HFF-Myc (cell line): ENCODE measurements at regions not wholly inside any gene's neighbourhood (a gene's known extent, or its start where the extent isn't known, plus 50 kb on each side); places are given as distances from the start of the nearest gene placed in this dataset.

Experiments
- DNase-seq: peaks from one replicate; pipeline ENCODE4 v3.0.0-alpha.2; 2011; ENCODE audit warnings: low read depth; ENCODE audit errors: extremely low read depth
- H3K4me3 ChIP-seq: replicated peaks from 2 replicates; pipeline ENCODE4 v1.5.1; 2011; ENCODE audit warnings: low read depth, mild to moderate bottlenecking, control low read depth, low read length
- TF ChIP-seq, protein P1 (sequence below): IDR thresholded peaks from 2 replicates; pipeline ENCODE4 v1.5.1; 2012; ENCODE audit warnings: mild to moderate bottlenecking, low read depth, low read length, control low read depth; ENCODE audit errors: missing control alignments

DNA sequence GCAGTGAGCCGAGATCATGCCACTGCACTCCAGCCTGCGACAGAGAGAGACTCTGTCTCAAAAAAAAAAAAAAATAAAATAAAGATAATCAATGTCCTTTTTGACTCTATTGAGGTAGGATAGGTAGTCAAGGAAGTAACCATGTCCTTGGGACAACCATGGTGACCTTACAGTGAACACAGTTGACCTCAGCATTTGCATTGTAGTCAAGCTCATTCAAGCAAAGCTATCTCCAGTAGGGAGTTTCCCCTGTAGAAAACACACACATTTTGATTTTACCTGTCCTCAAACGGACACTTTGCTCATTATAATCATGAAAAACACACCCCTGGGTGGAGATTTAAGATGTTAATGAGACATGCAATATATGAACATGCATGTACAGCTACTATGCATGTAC, 171.7 kb downstream of the KIF20B start:
- no peak for DNase-seq

DNA sequence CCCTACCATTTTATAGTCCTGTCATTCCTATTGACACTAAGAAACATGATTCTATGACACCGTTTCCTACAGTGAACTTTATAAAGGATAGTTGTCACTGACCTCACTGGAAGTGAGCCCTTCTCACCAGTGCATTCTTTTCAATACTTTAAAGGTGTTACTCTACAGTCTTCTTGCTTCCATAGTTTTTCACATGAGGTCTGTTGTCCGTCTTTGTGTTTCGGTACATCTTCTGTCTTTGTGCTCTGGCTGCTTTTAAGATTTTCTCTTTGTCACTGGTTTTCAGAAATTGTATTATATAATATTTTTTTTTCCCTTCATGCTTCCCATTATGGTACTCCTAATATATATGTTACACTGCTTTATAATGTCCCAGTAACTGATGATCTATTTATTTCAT, 174.2 kb downstream of the KIF20B start:
- no peak for DNase-seq
- H3K4me3 ChIP-seq: no peak overlapping the region
- TF ChIP-seq, protein P1, sequence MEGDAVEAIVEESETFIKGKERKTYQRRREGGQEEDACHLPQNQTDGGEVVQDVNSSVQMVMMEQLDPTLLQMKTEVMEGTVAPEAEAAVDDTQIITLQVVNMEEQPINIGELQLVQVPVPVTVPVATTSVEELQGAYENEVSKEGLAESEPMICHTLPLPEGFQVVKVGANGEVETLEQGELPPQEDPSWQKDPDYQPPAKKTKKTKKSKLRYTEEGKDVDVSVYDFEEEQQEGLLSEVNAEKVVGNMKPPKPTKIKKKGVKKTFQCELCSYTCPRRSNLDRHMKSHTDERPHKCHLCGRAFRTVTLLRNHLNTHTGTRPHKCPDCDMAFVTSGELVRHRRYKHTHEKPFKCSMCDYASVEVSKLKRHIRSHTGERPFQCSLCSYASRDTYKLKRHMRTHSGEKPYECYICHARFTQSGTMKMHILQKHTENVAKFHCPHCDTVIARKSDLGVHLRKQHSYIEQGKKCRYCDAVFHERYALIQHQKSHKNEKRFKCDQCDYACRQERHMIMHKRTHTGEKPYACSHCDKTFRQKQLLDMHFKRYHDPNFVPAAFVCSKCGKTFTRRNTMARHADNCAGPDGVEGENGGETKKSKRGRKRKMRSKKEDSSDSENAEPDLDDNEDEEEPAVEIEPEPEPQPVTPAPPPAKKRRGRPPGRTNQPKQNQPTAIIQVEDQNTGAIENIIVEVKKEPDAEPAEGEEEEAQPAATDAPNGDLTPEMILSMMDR: no peak

More for the DNA sequence above, 171.7 kb downstream of the KIF20B start:
- H3K4me3 ChIP-seq: no peak overlapping the region
- TF ChIP-seq, protein P1: no peak

DNA sequence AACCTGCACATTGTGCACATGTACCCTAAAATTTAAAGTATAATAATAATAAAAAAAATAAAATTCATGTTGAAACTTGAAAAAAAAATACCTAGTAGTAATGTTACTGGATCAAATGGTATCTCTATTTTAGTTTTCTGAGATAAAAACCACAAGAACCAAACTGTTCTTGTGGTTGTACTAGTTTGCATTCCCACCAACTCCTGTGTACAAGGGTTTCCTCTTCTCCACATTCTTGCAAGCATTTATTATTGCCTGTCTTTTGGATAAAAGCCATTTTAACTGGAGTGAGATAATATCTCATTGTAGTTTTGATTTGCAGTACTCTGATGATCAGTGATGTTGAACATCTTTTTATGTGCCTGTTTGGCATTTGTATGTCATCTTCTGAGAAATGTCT, 177.7 kb downstream of the KIF20B start:
- H3K4me3 ChIP-seq: no peak overlapping the region
- TF ChIP-seq, protein P1: no peak
- no peak for DNase-seq

DNA sequence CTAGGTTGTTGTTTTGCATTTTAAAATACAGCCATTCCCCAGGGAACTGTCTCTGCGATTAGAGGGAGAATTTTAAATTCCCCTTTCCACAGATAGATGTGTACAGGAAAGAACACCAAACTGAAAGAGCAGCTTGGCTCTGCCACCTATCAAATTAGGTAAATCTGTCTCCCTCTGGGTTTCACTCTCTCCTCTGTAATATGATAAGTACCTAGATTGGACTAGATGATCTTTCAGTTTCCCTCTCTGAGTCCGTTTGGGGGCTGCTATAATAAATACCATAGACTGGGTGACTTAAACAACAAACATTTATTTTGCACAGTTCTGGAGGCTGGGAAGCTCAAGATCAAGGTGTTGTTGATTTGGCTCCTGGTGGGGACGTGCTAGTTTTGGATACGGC, 186.0 kb downstream of the KIF20B start:
- H3K4me3 ChIP-seq: no peak overlapping the region
- TF ChIP-seq, protein P1: no peak
- DNase-seq: no peak

DNA sequence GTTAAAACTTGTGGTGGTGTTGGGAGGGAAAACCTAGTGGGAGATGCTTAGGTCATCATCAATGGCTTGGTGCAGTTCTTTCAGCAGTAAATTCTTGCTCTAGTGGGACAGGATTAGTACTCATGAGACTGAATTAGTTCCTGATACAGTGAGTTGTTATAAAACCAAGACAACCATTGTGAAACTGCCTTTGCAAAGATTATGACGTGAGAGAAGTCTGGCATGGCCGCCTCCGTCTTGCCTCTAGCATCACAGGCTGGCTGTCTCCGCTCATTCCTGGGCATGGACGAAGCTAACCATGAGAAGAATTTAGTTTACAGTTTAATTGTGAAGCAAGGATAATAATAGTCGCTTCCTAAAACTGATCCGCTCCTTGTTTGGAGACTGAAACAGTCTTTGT, 186.4 kb downstream of the KIF20B start:
- TF ChIP-seq, protein P1: no peak
- H3K4me3 ChIP-seq: no peak overlapping the region

DNA sequence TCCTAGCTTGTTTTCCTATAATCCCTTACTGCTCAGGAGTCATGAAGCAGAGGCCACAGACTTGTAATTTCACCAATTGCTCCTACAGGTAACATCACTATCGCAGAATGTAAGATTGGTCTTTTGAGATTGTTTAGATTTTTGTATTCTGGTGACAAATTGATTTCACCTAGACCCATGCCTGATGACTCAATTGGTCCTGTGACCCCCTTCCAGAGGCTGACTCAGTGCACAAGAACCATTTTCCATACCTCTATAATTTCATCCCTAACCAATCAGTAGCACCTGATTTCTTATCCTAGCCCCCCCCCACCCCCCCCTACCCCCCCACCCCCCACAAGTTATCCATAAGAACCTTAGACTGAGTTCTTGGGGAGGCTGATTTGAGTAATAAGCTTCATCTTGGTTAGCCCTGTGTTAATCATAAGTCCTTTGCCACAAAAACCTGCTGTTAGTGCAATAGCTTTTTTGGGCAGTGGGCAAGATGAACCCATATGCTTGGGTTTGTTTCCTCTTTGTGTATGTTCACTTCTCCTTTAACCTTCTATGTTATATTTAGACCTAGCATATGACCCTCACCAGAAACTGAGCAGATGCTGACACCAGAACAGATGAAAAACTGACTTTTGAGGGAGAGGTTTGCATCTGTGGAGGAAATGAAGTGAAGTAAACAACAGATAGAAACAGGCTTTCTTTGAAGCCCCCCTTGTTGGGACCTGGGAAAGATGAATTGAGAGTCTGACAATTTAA, 187.1 kb downstream of the KIF20B start:
- DNase-seq: no peak
- TF ChIP-seq, protein P1: no peak
- H3K4me3 ChIP-seq: no peak overlapping the region

More for the DNA sequence above, 186.4 kb downstream of the KIF20B start:
- no peak for DNase-seq

DNA sequence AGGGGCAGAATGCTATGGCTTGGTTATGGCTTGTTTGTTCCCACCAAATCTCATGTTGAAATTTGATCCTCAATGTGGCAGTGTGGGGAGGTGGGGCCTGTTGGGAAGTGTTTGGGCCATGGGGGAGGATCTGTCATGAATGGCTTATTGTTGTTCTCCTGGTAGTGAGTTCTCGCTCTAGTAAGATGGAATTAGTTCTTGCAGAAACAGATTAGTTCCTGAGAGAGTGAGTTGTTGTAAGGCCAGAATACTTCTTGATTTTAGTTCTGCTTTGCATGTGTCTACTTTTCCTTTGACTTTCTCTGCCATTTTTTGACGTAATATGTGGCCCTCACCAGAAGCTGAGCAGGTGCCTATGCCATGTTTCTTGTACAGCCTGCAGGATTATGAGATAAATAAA, 188.2 kb downstream of the KIF20B start:
- TF ChIP-seq, protein P1: no peak
- no peak overlapping the region for H3K4me3 ChIP-seq
- no peak for DNase-seq
